Daoy (cell line): ENCODE measurements at regions not wholly inside any gene's neighbourhood (a gene's known extent, or its start where the extent isn't known, plus 50 kb on each side); places are given as distances from the start of the nearest gene placed in this dataset.

Experiments
- DNase-seq: peaks from one replicate; pipeline ENCODE4 v3.0.0-alpha.2; 2015; ENCODE audit warnings: low read depth

DNA sequence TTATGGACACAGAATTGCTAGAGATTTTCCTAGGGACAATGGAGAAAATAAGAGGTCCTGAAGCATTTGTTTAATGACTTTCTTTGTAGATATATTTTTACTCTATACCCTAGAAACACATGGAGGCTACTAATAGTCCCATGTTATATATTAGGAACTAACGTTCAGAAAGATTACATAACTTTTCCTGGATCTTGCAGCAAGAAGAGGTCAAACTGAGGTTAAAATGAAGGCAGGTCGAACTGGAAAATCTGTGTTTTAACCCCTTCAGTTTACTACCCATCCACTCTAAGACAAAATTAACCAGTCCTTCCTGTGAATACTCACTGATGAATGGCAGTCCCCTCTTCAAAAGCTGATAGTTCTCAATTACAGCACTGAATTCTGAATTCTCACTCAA is 1415.8 kb upstream of the CELF4 start:
- DNase-seq, result no peak

DNA sequence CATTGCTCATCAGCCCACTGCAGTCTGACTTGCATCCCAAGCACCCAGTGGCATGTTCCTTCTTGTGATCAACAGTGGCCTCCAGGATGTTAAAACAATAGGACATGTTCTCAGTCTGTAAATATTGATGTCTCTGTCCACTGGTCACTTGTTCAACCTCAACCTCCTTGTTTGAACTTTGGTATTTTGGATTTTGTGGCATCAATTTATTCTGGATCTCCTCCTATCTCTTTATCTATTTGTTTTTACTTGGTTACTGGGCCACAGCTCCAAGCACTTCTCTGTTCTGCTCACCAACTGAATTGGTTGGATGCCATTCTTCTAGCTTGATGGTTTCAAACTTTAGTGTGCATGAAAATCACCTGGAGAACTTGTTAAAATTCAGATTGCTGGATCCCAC is 1414.8 kb upstream of the CELF4 start:
- DNase-seq, result no peak

DNA sequence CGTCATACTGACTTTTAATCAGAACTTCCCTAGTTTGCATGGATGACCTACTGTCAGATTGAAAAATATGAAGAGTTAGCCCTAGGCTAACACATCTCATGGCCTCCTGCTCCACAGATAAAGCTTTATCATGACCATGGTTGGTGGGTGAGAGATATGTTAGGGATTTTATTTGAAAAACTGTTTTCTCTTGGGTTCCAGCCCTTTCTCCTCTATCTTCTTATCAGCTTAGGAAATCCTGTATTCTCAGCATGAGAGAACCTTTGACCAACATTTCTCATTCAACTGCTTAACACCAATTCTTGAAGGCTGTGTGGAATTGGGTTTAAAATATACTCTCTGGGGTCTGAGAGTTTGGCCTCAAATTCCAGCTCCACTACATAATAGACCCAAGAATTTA is 1407.0 kb upstream of the CELF4 start:
- DNase-seq, result no peak

DNA sequence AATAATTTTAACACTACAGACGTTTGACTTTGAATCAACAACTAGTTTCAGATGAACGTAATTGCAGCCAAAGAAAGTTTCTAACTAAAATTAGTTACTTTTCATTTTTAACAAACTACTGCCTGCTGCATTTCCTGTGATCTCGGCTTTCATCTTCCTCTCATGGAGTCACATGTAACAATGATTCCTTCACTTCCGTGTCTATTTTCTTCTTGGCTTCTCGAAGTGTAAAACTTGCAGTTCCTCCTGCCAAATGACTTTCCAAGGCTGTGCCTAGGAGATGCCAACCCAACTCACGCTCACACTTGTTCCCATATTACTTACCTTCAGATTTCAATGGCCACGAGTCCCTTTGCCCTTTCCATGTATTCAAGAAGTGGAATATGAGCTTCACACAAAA is 1406.3 kb upstream of the CELF4 start:
- DNase-seq, result no peak

DNA sequence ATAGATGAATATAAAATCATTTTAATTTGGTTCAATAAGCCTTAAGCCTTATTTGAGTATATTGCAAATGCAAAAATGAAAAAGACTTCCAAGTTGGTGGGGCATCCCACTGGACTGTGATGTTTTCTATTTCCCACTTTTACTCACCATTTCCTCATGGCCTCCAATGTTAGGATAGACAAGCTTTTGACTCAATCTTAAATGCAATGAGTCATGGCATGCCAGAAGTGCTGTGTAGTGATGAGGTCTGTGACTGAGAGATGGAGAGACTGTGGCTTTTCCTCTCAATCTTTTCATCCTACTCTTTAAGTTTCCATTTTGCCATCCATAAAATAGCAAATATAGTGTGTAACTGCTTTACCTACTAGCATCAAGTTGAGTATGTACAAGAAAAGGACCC is 1401.2 kb upstream of the CELF4 start:
- DNase-seq, result no peak

DNA sequence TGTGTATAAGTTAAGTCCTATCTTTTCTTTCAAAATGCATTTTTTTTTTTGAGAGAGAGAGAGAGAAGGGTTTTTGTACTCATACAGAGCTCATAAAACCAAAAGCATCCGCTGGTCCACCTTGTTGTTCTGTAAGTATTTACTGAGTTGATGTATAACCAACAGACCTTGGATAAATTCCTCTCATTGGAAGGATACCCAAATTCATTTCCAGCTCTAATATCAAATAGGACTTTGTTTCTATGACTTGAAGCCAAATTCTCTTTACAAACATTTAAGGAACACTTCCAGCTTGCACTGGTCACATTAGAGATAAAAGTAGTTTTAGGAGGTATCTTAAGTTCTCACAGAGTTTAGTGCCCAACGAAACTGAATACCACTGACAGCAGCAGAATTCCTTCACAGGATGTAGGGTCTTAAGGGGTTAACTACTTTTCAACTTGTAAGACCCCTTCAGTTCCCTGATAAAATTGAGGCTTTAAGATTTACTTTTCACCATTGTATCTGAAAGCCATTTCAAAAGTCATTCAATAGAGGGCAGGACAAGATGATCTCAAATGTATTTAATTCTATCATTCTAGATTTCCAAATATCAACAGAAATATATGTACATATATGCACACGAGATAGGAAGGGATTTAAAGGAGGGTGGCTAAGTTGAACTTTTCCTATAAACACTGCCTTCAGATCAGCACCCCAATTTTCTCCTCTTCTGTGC is 1398.5 kb upstream of the CELF4 start:
- DNase-seq, result no peak

DNA sequence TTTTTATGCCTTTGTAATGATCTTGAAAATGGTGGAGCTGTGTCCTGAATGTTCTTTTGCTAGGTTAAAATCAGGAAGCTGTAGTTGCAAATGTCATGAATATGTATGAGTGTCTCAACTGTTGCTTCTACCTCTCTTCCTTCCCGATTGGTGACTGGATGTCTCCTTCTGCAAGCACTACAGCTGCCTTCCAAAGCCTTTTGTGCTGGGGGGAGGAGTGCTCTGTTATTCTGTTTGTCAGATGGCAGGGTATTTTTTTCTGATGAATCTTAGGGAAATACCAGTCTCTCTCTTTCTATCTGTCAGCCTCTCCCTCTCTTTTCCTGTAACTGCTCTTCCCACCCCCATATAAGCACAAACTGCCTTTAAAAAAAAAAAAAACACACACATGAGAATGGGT is 1396.3 kb upstream of the CELF4 start:
- no peak for DNase-seq

DNA sequence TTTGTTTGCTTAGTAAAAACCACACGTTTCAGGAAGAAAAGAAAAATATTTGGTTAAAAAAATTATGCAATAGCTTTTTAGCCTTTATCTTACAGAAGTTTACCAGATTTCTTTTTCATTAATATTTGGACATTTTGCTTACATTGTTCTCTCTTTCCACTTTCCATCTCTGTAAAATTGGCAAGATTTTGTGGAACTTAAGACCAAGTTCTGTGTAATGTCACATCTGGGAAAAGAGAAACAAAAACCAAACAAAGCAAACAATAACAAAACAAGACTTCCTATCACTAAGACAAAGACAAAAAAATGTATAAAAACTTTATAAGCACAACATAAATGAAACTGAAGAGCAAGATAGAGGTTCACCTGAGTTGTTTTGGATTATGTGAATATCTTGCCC is 1392.1 kb upstream of the CELF4 start:
- no peak for DNase-seq

DNA sequence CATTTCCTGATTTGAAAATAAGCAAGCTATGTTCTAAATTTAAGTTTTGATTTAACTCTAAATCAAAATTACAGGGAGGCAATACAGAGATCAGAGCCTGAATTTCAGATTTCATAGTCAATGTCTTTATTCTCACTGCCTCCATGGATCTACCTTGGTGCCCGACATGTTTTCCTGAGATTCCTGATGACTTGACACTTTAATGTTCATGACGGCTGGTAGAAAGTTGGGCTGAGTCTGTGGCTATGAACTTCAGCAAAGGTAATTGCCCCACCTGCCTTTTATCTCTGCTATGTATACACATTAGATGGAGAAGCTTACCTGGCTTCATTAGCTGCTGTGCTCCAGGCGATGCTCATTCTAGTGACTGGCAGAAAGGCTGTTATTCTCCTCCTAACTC is 1390.5 kb upstream of the CELF4 start:
- DNase-seq, result no peak

DNA sequence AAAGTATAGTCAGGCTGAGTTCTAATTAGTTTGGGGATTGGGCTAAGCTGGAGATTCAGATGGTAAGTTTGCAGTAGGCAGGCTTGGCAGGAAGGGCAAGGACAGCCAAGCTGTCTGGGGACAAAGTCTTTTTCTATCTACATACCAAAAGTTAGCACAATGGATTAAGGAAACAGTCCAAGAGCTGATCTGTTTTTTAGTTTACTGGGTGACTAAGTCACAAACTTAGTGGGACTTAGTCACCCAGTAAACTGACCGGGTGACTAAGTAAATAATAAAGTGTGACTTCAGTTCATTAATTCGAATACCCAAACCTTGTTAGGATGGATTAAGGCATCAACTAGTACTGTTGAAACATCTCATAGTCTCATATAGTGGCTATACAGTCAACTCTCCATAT is 1386.0 kb upstream of the CELF4 start:
- DNase-seq, result no peak

DNA sequence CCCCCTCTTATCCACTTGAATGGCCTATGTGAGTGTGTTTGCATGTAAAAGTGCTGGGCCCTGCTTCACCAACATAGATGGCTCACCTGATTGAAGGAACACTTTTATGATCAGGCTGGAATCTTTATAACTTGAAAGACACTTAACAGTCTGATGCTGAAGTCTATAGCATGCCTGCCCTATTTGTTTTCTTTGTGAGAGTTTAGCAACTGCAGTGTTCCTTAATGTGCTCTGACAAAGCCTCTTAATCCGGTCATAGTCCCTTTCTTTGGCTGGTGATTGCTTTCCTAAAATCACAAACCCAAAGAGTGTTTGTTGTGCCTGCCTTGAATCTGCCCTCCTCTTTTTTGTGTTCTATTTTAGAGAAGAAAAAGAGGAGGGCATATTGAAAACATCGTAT is 1382.8 kb upstream of the CELF4 start:
- no peak for DNase-seq

DNA sequence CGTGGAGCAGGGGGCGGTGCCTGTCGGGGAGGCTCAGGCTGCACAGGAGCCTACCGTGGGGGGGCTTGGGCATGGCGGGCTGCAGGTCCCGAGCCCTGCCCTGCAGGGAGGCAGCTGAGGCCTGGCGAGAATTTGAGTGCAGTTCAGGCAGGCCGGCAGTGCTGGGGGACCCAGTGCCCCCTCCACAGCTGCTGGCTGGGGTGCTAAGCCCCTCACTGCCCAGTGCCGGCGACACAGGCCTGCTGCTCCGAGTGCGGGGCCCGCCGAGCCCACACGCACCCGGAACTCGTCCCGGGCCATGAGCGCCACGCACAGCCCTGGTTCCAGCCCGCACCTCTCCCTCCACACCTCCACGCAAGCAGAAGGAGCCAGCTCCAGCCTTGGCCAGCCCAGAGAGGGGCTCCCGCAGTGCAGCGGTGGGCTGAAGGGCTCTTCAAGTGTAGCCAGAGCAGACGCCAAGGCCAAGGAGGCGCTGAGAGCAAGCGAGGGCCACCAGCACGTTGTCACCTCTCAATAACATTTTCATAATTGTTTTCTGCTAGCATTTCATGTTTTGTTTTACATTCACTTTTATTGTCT is 1378.9 kb upstream of the CELF4 start:
- DNase-seq, result no peak

DNA sequence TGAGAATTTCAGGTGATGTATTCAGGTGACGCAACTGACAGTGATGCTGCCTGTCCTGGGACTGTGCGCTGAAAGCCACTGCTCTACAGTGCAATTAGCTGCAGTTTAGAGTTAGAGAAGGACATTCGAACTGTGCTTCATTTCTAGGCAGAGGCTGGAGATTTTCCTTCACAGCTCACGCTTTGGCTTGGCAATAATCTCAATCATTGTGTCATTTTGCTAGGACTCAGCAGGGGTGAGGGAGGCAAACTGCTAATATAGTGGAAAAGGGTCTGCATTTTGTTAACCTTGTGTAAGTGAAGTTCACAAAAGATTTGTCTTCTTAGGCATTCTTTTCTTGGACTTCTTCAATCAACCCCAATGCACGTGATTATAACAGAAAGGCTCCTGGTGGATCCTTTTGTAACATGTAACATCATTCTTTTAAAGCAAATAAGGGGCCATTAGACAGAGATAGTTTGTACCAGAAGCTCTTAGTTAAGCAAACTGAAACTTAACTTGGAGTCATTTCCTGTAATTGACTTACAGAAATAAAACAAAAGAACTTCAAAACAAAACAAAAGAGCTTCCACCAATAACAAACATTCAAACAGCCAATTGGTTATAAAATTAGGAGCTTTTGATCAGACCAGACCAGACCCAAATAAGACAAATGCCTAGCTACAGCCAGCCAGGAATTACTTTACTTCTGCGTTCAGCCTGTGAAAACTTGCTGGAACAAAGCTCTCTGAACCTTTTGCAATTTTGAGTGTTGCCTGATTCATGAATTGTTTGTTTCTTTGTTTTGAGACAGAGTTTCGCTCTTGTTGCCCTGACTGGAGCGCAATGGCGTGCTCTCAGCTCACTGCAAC is 1376.3 kb upstream of the CELF4 start:
- DNase-seq, result no peak

DNA sequence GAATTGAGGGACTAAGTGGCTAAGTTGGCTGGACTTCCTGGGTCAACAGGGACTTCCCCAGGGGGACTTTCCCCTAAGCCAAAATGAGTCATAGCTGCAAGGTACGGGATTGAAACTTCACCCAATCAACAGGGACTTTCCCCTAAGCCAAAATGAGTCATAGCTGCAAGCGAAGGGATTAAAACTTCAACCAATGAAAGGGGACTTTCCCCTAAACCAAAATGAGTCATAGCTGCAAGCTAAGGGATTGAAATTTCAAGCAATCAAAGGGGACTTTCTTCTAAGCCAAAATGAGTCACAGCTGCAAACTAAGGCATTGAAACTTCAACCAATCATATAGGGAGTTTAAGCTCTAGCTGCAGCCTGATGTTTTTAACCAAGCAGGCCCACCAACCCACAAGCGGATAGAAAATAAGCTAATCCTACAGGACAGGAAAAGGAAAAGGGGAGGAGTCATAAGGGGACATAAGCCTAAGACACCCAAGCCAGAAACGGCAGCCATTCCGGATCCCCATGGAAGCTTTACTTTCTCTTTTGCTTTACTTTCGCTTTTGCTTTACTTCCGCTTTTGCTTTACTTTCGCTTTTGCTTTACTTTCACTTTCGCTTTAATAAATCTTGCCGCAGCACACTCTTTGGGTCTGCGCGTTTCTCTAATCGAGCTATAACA is 1375.4 kb upstream of the CELF4 start:
- DNase-seq, result peak; percentile 15

DNA sequence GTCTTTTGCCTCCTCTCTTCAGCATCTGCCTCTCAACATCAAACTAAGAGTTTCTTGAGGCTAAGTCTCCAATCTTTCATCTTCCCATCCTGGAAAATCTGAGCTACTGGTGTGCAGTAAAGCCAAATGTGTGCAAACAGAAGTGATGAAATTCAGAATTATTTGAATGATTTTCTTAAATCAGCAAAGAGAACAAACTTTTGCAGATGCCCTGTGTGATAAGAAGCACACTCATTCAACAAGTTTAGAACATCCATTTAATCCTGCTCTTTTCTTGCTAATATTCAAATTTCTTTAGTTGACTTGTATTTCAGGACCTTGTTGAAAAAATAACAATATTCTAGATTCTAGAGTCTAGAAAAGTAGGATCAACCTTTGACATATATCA is 1374.9 kb upstream of the CELF4 start:
- no peak for DNase-seq

DNA sequence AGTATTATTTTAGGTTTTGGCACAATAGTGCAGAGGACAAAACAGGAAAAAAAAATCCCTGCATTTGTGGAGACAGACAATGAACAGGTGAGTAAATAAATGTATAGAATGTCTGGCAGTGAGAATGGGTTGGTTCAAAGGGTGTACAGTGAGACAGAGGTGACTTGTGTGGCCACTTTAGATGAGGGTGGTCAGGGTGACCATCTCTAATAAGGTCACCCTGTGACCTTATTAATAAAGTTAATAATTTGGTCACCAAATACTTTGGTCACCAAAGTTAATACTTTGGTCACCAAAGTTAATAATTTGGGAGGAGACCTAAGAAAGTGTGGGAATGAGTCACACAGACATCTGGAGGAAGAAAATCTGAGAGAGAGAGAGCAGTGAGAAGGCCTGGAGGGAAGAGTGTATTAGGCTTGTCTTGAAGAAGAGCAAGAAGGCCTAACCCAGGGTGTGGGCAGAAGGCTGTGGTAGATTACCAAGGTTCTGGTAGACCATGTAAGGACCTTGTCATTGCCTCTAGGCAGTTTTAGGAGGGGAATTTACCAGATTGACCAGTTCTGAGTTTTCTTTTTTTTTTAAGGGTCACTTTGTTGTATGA is 1368.4 kb upstream of the CELF4 start:
- DNase-seq, result no peak

DNA sequence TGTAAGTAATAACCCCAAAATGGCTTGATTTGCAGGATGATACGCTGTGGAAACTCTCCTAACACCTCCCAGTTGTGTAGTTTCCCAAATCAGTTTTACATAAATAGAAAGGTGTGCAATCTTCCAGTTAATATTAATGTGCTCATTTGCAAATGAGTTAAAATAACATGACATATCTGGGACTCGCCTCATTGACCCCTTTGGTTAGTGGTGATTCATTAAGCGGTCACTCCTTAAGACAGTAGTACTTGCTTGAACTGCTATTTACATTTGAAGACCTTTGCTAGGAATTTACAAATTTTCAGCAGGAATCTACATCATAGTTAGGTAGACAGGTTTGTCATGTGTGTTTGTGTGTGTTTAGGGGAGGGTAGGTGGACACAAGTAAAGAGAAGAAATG is 1367.7 kb upstream of the CELF4 start:
- no peak for DNase-seq

DNA sequence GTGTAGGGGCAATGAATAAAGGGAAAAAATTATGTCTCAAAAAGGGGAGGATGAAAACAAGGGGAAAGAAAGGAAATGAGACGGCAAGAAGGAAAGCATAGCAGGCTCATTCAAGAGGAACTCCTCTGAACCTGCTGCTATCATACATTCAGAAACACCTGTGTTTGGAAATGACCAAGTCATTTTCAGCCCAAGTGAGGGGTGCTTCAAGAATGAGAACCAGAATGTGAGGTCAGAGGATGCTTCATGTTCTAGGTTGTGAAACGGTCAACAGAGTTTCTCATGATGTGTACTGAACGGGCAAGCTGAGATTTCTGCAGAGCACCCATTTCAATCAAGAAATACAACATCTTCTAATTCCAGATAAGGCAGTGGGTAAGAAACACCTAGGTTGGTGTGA is 1367.2 kb upstream of the CELF4 start:
- no peak for DNase-seq

DNA sequence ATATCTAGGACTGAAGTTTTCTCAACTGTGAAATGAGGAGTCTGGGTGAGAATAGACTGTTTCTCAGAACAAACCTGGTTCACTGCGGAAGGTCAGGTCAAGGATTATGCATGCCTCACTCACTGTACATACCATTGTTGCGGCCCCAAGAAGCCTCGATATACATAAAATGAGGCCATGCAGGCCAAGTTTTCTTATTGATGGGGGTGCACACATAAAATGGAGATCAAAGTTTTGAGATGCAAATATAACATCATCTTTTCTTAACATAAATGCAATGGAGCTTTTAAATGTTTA is 1366.1 kb upstream of the CELF4 start:
- DNase-seq, result no peak

DNA sequence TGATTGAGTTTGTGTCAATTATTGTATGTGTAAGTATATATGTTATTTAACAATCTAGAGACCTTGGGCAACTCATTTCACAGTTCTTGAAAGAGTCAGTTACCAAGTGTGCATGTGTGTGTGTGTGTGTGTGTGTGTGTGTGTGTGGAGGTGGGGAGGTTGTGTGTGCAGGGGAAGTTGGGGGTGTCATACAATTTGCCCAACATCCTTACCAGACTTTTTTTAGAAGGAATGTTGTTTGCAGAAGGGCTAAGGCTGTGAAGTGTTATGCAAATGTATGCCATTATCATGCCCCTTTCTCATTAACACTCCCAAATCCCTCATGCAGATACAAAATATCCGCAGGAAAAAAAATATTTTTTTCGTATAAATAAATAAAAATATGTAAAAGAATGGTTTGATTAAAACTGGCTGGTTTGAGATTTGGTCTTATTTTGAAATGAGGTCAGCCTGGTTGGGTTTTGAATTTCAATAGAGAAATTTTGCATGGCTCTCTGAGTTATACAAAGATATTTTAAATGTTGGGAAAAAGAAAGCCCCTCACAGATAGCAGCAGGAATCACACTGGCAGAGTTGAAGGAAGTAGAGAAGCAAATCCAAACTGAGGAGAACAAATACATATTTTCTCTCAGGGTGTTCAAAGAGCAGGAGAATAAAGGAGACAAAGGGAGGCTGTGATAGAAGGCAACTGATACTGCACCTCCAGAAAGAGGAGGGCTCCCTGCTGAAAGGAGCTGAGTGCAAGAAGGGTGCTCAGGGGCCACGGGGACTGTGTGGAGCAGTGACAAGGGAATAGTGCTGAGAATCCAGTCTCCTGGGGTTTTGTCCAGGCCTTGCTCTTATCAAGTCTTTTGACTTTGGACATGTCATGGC is 1365.5 kb upstream of the CELF4 start:
- DNase-seq, result no peak

DNA sequence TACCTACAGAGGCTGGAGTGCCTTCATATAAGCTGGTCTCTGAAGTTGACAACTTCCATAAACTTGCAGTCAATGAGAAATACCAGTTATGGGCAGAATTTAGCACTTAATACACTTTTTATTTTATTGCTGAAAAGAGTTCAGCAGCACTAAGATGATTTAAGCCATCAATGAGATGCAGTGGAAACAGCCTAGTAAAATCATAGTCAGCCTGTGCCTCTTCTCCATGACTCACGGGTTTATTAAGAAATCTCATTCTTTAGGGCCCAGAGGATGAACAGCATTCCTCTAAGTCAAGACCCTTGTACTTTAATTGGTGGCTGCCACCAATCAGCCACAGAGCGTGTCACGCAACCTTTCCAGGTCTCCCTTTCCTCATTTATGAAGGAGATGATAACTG is 1357.9 kb upstream of the CELF4 start:
- no peak for DNase-seq
